GM23338 (cell line): ENCODE measurements at regions not wholly inside any gene's neighbourhood (a gene's known extent, or its start where the extent isn't known, plus 50 kb on each side); places are given as distances from the start of the nearest gene placed in this dataset.

Experiments used
- ATAC-seq: fragments of 200-7000 bp; cut with Tn5 transposase; 3 replicates; pipeline ENCODE4 v1.9.1; 2020
- DNase-seq: peaks from one replicate; pipeline ENCODE4 v3.0.0-alpha.2; 2015; ENCODE audit warnings: low spot score
- H2AFZ ChIP-seq: fragments of 200-600 bp; sonication (generic); 2 replicates; pipeline ENCODE4 v1.8.0; 2016; ENCODE audit warnings: antibody characterized with exemption, mild to moderate bottlenecking, moderate library complexity
- H3F3A ChIP-seq: fragments of 200-600 bp; sonication (generic); replicated peaks from 2 replicates; pipeline ENCODE4 v1.8.0; 2017; ENCODE audit warnings: antibody characterized with exemption, mixed run types, low read depth
- H3K27ac ChIP-seq: fragments of 200-600 bp; sonication (generic); 2 replicates; pipeline ENCODE4 v1.6.1; 2016; ENCODE audit warnings: low read depth
- H3K27me3 ChIP-seq: fragments of 200-600 bp; sonication (generic); 2 replicates; pipeline ENCODE4 v1.8.0; 2016; ENCODE audit warnings: mild to moderate bottlenecking, mixed run types, moderate library complexity; ENCODE audit not compliant: insufficient read depth
- H3K36me3 ChIP-seq: fragments of 200-600 bp; sonication (generic); 2 replicates; pipeline ENCODE4 v1.8.0; 2016; ENCODE audit warnings: mild to moderate bottlenecking; ENCODE audit not compliant: insufficient read depth
- H3K4me1 ChIP-seq: fragments of 200-600 bp; sonication (generic); 2 replicates; pipeline ENCODE4 v1.8.0; 2016; ENCODE audit warnings: mild to moderate bottlenecking, moderate library complexity; ENCODE audit not compliant: insufficient read depth
- H3K4me2 ChIP-seq: fragments of 200-600 bp; sonication (generic); 2 replicates; pipeline ENCODE4 v1.7.1; 2017; ENCODE audit warnings: mixed run types
- H3K4me3 ChIP-seq: fragments of 200-600 bp; sonication (generic); 2 replicates; pipeline ENCODE4 v1.6.1; 2016; ENCODE audit warnings: mixed run types
- H3K79me2 ChIP-seq: fragments of 200-600 bp; sonication (generic); replicated peaks from 2 replicates; pipeline ENCODE4 v1.8.0; 2017; ENCODE audit warnings: mild to moderate bottlenecking; ENCODE audit not compliant: insufficient read depth
- H3K9me2 ChIP-seq: fragments of 200-600 bp; sonication (generic); 2 replicates; pipeline ENCODE4 v1.8.0; 2017; ENCODE audit not compliant: insufficient read depth
- H4K20me1 ChIP-seq: fragments of 200-600 bp; sonication (generic); replicated peaks from 2 replicates; pipeline ENCODE4 v1.8.0; 2017; ENCODE audit warnings: mild to moderate bottlenecking; ENCODE audit not compliant: insufficient read depth
- H3K27ac Mint-ChIP-seq: 2 replicates; pipeline ENCODE4 v1.8.0; 2020; ENCODE audit warnings: inconsistent platforms, mild to moderate bottlenecking, moderate library complexity, mixed read lengths
- H3K27me3 Mint-ChIP-seq: 3 replicates; pipeline ENCODE4 v1.8.0; 2022; ENCODE audit warnings: low read depth, mild to moderate bottlenecking, moderate library complexity, mixed read lengths, inconsistent platforms; ENCODE audit not compliant: insufficient read depth, poor library complexity
- H3K36me3 Mint-ChIP-seq: 3 replicates; pipeline ENCODE4 v1.8.0; 2021; ENCODE audit warnings: low read depth, mild to moderate bottlenecking, inconsistent platforms, moderate library complexity, mixed read lengths
- H3K4me1 Mint-ChIP-seq: 3 replicates; pipeline ENCODE4 v1.8.0; 2020; ENCODE audit warnings: mild to moderate bottlenecking, inconsistent platforms, mixed read lengths
- H3K4me3 Mint-ChIP-seq: 3 replicates; pipeline ENCODE4 v1.8.0; 2021; ENCODE audit warnings: moderate library complexity, mild to moderate bottlenecking, inconsistent platforms, mixed read lengths
- H3K9me3 Mint-ChIP-seq: 3 replicates; pipeline ENCODE4 v1.8.0; 2020; ENCODE audit warnings: moderate library complexity, mild to moderate bottlenecking, inconsistent platforms, mixed read lengths
- EZH2phosphoT487 ChIP-seq: fragments of 200-600 bp; sonication (generic); IDR thresholded peaks from one replicate; pipeline ENCODE4 v1.8.1; 2018; ENCODE audit warnings: antibody characterized with exemption; ENCODE audit not compliant: unreplicated experiment
- TF ChIP-seq, protein P1 (sequence below): fragments of 250-450 bp; sonication (Bioruptor Pico); IDR thresholded peaks from 2 replicates; pipeline ENCODE4 v1.5.0; 2020; ENCODE audit warnings: mild to moderate bottlenecking, moderate library complexity

DNA sequence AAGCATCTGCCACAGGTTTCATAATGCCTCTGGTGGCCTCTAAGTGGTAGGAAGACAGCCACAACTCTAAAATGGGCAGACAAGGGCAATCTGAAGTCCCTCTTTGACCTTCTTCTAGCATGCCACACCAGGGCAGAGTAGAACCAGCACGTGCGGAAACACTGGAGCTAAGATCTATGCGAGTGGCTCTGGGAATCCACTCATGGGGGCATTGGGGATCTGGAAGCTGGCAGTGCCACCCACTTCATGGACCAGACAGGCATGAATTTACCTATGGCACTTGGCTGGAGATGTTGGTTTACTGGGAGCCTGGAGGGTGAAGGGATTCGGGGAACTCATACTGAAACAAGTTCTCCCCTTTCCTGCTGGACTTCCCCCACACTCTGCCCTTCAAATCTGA is 337.4 kb downstream of the MIAT start:
- H3K27me3 Mint-ChIP-seq: no peaks in the 10 kb centered on the region
- ATAC-seq: no peak

DNA sequence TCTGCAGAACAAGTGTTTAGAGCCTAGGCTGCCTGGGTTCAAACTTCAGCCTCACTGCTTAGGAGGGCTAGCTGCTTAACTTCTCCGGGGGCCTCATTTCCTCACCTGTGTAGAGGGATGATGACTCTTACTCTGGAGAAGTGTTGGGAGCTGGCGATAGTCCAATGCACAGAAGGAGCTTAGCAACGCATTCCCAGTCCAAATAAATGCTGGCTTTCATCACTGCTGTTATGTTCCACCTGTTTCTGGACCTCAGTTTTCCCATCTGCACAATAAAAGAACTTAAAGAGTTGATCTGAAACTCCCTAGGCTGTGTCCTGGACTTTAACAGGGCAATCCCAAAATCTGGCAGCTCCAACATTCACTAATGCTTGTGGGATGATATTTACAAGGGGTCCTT is 337.8 kb downstream of the MIAT start:
- no peaks in the 10 kb centered on the region for H3K4me1 Mint-ChIP-seq
- H3K4me3 Mint-ChIP-seq: no peak overlapping the region
- ATAC-seq (no peak), DNase-seq (no peak)
- H3K36me3 Mint-ChIP-seq: no peaks in the 10 kb centered on the region
- no peaks in the 10 kb centered on the region; the same call in 1 of the 2 replicates for H4K20me1 ChIP-seq
- no peak overlapping the region for H3K27ac Mint-ChIP-seq
- H3K9me2 ChIP-seq: peaks cover 3% of the 10 kb centered on the region; the same call in 1 of the 2 replicates
- H3F3A ChIP-seq: no peaks in the 10 kb centered on the region
- H3K4me3 ChIP-seq: no peak overlapping the region
- no peaks in the 10 kb centered on the region for H3K79me2 ChIP-seq
- H3K27me3 Mint-ChIP-seq: no peaks in the 10 kb centered on the region
- no peaks in the 10 kb centered on the region; the same call in 2 of the 3 replicates for H3K9me3 Mint-ChIP-seq
- no peaks in the 10 kb centered on the region for H3K36me3 ChIP-seq
- H3K4me2 ChIP-seq: no peak overlapping the region
- H3K27me3 ChIP-seq: no peaks in the 10 kb centered on the region
- no peak overlapping the region for H3K27ac ChIP-seq
- no peaks in the 10 kb centered on the region for H3K4me1 ChIP-seq
- no peak overlapping the region for H2AFZ ChIP-seq
- no peak for TF ChIP-seq EZH2phosphoT487

More for the DNA sequence above, 337.4 kb downstream of the MIAT start:
- H3K27ac ChIP-seq: no peak overlapping the region
- no peaks in the 10 kb centered on the region for H3K4me1 ChIP-seq
- no peak for DNase-seq
- H4K20me1 ChIP-seq: no peaks in the 10 kb centered on the region; the same call in 1 of the 2 replicates
- no peak overlapping the region for H2AFZ ChIP-seq
- H3K27me3 ChIP-seq: no peaks in the 10 kb centered on the region
- H3F3A ChIP-seq: no peaks in the 10 kb centered on the region
- no peaks in the 10 kb centered on the region for H3K36me3 ChIP-seq
- Mint-ChIP-seq H3K27ac (no peak overlapping the region), H3K9me3 (no peaks in the 10 kb centered on the region; the same call in 2 of the 3 replicates), H3K36me3 (no peaks in the 10 kb centered on the region), H3K4me1 (no peaks in the 10 kb centered on the region), H3K4me3 (no peak overlapping the region)
- no peaks in the 10 kb centered on the region for H3K79me2 ChIP-seq
- peaks cover 3% of the 10 kb centered on the region; the same call in 1 of the 2 replicates for H3K9me2 ChIP-seq
- TF ChIP-seq, protein P1, sequence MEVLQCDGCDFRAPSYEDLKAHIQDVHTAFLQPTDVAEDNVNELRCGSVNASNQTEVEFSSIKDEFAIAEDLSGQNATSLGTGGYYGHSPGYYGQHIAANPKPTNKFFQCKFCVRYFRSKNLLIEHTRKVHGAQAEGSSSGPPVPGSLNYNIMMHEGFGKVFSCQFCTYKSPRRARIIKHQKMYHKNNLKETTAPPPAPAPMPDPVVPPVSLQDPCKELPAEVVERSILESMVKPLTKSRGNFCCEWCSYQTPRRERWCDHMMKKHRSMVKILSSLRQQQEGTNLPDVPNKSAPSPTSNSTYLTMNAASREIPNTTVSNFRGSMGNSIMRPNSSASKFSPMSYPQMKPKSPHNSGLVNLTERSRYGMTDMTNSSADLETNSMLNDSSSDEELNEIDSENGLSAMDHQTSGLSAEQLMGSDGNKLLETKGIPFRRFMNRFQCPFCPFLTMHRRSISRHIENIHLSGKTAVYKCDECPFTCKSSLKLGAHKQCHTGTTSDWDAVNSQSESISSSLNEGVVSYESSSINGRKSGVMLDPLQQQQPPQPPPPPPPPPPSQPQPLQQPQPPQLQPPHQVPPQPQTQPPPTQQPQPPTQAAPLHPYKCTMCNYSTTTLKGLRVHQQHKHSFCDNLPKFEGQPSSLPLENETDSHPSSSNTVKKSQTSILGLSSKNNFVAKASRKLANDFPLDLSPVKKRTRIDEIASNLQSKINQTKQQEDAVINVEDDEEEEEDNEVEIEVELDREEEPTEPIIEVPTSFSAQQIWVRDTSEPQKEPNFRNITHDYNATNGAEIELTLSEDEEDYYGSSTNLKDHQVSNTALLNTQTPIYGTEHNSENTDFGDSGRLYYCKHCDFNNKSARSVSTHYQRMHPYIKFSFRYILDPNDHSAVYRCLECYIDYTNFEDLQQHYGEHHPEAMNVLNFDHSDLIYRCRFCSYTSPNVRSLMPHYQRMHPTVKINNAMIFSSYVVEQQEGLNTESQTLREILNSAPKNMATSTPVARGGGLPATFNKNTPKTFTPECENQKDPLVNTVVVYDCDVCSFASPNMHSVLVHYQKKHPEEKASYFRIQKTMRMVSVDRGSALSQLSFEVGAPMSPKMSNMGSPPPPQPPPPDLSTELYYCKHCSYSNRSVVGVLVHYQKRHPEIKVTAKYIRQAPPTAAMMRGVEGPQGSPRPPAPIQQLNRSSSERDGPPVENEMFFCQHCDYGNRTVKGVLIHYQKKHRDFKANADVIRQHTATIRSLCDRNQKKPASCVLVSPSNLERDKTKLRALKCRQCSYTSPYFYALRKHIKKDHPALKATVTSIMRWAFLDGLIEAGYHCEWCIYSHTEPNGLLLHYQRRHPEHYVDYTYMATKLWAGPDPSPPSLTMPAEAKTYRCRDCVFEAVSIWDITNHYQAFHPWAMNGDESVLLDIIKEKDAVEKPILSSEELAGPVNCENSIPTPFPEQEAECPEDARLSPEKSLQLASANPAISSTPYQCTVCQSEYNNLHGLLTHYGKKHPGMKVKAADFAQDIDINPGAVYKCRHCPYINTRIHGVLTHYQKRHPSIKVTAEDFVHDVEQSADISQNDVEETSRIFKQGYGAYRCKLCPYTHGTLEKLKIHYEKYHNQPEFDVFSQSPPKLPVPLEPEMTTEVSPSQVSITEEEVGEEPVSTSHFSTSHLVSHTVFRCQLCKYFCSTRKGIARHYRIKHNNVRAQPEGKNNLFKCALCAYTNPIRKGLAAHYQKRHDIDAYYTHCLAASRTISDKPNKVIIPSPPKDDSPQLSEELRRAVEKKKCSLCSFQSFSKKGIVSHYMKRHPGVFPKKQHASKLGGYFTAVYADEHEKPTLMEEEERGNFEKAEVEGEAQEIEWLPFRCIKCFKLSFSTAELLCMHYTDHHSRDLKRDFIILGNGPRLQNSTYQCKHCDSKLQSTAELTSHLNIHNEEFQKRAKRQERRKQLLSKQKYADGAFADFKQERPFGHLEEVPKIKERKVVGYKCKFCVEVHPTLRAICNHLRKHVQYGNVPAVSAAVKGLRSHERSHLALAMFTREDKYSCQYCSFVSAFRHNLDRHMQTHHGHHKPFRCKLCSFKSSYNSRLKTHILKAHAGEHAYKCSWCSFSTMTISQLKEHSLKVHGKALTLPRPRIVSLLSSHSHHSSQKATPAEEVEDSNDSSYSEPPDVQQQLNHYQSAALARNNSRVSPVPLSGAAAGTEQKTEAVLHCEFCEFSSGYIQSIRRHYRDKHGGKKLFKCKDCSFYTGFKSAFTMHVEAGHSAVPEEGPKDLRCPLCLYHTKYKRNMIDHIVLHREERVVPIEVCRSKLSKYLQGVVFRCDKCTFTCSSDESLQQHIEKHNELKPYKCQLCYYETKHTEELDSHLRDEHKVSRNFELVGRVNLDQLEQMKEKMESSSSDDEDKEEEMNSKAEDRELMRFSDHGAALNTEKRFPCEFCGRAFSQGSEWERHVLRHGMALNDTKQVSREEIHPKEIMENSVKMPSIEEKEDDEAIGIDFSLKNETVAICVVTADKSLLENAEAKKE (CRISPR knock-in tag): no peak
- no peak overlapping the region for H3K4me3 ChIP-seq
- H3K4me2 ChIP-seq: no peak overlapping the region
